Fibroblast of lung (primary cell): ENCODE measurements at regions not wholly inside any gene's neighbourhood (a gene's known extent, or its start where the extent isn't known, plus 50 kb on each side); places are given as distances from the start of the nearest gene placed in this dataset.

Experiments used
- EZH2 ChIP-seq: IDR thresholded peaks from 2 replicates; pipeline ENCODE4 v1.5.1; 2012; ENCODE audit warnings: low read length, control low read depth, mild to moderate bottlenecking; ENCODE audit errors: missing control alignments
- TF ChIP-seq, protein P1 (sequence below), 2 donors: IDR thresholded peaks in 1 of 2; conservative IDR thresholded peaks in 1 of 2; 1 replicate in 1 of 2; 2 replicates in 1 of 2; pipeline ENCODE4 v1.5.1; 2011 to 2012; ENCODE audit warnings: low read length in 2 of 2, control low read depth in 1 of 2, inconsistent platforms in 1 of 2, low read depth in 1 of 2, mild to moderate bottlenecking in 1 of 2

- no peak for TF ChIP-seq EZH2
- TF ChIP-seq, protein P1, sequence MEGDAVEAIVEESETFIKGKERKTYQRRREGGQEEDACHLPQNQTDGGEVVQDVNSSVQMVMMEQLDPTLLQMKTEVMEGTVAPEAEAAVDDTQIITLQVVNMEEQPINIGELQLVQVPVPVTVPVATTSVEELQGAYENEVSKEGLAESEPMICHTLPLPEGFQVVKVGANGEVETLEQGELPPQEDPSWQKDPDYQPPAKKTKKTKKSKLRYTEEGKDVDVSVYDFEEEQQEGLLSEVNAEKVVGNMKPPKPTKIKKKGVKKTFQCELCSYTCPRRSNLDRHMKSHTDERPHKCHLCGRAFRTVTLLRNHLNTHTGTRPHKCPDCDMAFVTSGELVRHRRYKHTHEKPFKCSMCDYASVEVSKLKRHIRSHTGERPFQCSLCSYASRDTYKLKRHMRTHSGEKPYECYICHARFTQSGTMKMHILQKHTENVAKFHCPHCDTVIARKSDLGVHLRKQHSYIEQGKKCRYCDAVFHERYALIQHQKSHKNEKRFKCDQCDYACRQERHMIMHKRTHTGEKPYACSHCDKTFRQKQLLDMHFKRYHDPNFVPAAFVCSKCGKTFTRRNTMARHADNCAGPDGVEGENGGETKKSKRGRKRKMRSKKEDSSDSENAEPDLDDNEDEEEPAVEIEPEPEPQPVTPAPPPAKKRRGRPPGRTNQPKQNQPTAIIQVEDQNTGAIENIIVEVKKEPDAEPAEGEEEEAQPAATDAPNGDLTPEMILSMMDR (conservative IDR thresholded peaks at IDR 0.05 in 1 of 2, IDR thresholded peaks at IDR 0.05 in 1 of 2; ENCODE audit: low read depth in 1 of 2, low read length in 2 of 2) = no peak
Measured at GRCh38 chr7:19378345-19378714, 233.1 kb upstream of the FERD3L start.
